WTC11 (cell line): ENCODE measurements at regions not wholly inside any gene's neighbourhood (a gene's known extent, or its start where the extent isn't known, plus 50 kb on each side); places are given as distances from the start of the nearest gene placed in this dataset.
A peak's percentile ranks its signal among the peaks of the same experiment; 100 is the strongest.

Experiments used
- ATAC-seq: fragments of 200-7000 bp; cut with Tn5 transposase; 2 replicates; pipeline ENCODE4 v1.10.0; 2021; ENCODE audit warnings: mild to moderate bottlenecking, moderate library complexity
- CTCF ChIA-PET: fragments of 300-600 bp; sonication (Branson Sonifier 250); formaldehyde crosslinking; loops from one replicate; lab custom pipeline; 2021; ENCODE audit warnings: antibody characterized with exemption; lab: Charles Lee
- POLR2A ChIA-PET: fragments of 350-600 bp; sonication (Branson Sonifier 250); formaldehyde crosslinking; loops from one replicate; lab custom pipeline; 2021; ENCODE audit warnings: antibody characterized with exemption; lab: Charles Lee
- DNase-seq: peaks from one replicate; pipeline ENCODE4 v3.0.0; 2021; ENCODE audit warnings: low spot score
- H3K27ac Mint-ChIP-seq: 2 replicates; pipeline ENCODE4 v1.8.0; 2021; ENCODE audit warnings: mixed read lengths
- H3K27me3 Mint-ChIP-seq: 2 replicates; pipeline ENCODE4 v1.8.0; 2021; ENCODE audit warnings: low read depth, mild to moderate bottlenecking, moderate library complexity, mixed read lengths
- H3K36me3 Mint-ChIP-seq: 2 replicates; pipeline ENCODE4 v1.8.0; 2021; ENCODE audit warnings: mixed read lengths
- H3K4me1 Mint-ChIP-seq: 2 replicates; pipeline ENCODE4 v1.8.0; 2022; ENCODE audit warnings: mixed read lengths
- H3K4me3 Mint-ChIP-seq: 2 replicates; pipeline ENCODE4 v1.8.0; 2021; ENCODE audit warnings: mild to moderate bottlenecking, moderate library complexity, mixed read lengths
- H3K9me3 Mint-ChIP-seq: 2 replicates; pipeline ENCODE4 v1.8.0; 2021; ENCODE audit warnings: mixed read lengths
- AFF4 ChIP-seq: sonication (generic); formaldehyde crosslinking; IDR thresholded peaks from 2 replicates; pipeline ENCODE4 v1.8.1; 2023; ENCODE audit warnings: mild to moderate bottlenecking, missing genetic modification reagents, borderline replicate concordance
- PRDM15 ChIP-seq: sonication (generic); formaldehyde crosslinking; IDR thresholded peaks from 2 replicates; pipeline ENCODE4 v1.8.0; 2022; ENCODE audit warnings: missing genetic modification reagents
- ZBTB43 ChIP-seq: sonication (generic); formaldehyde crosslinking; IDR thresholded peaks from 2 replicates; pipeline ENCODE4 v1.8.1; 2023; ENCODE audit warnings: mild to moderate bottlenecking, missing genetic modification reagents
- ZNF121 ChIP-seq: sonication (generic); formaldehyde crosslinking; IDR thresholded peaks from 2 replicates; pipeline ENCODE4 v1.8.0; 2023; ENCODE audit warnings: missing genetic modification reagents
- ZNF232 ChIP-seq: sonication (generic); formaldehyde crosslinking; IDR thresholded peaks from 2 replicates; pipeline ENCODE4 v1.8.0; 2022; ENCODE audit warnings: mild to moderate bottlenecking, missing genetic modification reagents
- TF ChIP-seq, protein P1 (sequence below): sonication (generic); formaldehyde crosslinking; IDR thresholded peaks from 2 replicates; pipeline ENCODE4 v1.8.0; 2023; ENCODE audit warnings: missing genetic modification reagents, mild to moderate bottlenecking, borderline replicate concordance
- TF ChIP-seq, protein P2 (sequence below): fragments of 250-450 bp; sonication (Bioruptor Pico); IDR thresholded peaks from 2 replicates; pipeline ENCODE4 v1.9.0; 2021; ENCODE audit warnings: mild to moderate bottlenecking, borderline replicate concordance

DNA sequence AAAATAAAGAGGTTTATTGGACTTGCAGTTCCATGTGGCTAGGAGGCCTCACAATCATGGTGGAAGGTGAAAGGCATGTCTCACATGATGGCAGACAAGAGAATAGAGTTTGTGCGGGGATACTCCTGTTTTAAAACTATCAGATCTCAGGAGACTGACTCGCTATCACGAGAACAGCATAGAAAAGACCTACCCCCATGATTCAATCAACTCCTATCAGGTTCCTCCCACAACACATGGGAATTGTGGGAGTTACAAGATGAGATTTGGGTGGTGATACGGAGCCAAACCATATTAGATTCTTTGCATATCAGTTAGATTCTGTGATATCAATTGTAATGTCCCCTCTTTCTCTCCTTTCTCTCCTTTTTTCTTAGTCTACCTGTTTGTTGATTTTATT lies 1178.7 kb upstream of the LRRTM1 start (continued):
- TF ChIP-seq, protein P1, sequence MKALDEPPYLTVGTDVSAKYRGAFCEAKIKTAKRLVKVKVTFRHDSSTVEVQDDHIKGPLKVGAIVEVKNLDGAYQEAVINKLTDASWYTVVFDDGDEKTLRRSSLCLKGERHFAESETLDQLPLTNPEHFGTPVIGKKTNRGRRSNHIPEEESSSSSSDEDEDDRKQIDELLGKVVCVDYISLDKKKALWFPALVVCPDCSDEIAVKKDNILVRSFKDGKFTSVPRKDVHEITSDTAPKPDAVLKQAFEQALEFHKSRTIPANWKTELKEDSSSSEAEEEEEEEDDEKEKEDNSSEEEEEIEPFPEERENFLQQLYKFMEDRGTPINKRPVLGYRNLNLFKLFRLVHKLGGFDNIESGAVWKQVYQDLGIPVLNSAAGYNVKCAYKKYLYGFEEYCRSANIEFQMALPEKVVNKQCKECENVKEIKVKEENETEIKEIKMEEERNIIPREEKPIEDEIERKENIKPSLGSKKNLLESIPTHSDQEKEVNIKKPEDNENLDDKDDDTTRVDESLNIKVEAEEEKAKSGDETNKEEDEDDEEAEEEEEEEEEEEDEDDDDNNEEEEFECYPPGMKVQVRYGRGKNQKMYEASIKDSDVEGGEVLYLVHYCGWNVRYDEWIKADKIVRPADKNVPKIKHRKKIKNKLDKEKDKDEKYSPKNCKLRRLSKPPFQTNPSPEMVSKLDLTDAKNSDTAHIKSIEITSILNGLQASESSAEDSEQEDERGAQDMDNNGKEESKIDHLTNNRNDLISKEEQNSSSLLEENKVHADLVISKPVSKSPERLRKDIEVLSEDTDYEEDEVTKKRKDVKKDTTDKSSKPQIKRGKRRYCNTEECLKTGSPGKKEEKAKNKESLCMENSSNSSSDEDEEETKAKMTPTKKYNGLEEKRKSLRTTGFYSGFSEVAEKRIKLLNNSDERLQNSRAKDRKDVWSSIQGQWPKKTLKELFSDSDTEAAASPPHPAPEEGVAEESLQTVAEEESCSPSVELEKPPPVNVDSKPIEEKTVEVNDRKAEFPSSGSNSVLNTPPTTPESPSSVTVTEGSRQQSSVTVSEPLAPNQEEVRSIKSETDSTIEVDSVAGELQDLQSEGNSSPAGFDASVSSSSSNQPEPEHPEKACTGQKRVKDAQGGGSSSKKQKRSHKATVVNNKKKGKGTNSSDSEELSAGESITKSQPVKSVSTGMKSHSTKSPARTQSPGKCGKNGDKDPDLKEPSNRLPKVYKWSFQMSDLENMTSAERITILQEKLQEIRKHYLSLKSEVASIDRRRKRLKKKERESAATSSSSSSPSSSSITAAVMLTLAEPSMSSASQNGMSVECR (CRISPR knock-in tag), result no peak

DNA sequence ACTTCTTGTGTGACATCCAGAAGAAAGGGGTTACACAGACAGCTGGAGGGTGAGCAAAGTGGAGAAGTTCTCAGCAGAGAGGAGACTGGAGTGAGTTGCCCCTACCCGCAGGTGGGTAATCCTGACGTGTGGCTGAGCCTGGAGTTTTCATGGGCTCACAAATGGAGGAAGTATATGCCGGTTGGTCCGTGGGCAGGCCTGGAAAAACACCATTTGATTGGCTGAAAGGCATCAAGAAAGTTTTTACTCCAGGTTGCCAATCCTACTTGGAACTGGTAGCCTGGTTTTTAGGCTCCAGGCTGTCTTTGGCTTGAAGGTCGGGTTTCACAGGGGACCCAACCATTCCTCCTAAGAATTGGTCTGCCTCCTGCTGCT lies 1177.4 kb upstream of the LRRTM1 start:
- DNase-seq (no peak), ATAC-seq (peak; percentile 60; the same call in 1 of the 2 replicates)

GRCh38 chr2:81481242-81481993 lies 1176.9 kb upstream of the LRRTM1 start:
- Mint-ChIP-seq H3K27me3 (no peaks in the 10 kb centered on the region), H3K4me1 (peaks cover 7% of the 10 kb centered on the region), H3K36me3 (no peaks in the 10 kb centered on the region), H3K4me3 (no peak overlapping the region), H3K27ac (no peak overlapping the region), H3K9me3 (peaks cover 15% of the 10 kb centered on the region)
- peak; percentile 80 for ATAC-seq
- ChIA-PET POLR2A (no interaction called here), CTCF (interaction anchor here (0.8 kb wide), 1 partner anchor 86 kb away, joined by 3 read pairs; no protein-coding TSS in a partner anchor)
- peak; percentile 13 for DNase-seq
- TF ChIP-seq, protein P2, sequence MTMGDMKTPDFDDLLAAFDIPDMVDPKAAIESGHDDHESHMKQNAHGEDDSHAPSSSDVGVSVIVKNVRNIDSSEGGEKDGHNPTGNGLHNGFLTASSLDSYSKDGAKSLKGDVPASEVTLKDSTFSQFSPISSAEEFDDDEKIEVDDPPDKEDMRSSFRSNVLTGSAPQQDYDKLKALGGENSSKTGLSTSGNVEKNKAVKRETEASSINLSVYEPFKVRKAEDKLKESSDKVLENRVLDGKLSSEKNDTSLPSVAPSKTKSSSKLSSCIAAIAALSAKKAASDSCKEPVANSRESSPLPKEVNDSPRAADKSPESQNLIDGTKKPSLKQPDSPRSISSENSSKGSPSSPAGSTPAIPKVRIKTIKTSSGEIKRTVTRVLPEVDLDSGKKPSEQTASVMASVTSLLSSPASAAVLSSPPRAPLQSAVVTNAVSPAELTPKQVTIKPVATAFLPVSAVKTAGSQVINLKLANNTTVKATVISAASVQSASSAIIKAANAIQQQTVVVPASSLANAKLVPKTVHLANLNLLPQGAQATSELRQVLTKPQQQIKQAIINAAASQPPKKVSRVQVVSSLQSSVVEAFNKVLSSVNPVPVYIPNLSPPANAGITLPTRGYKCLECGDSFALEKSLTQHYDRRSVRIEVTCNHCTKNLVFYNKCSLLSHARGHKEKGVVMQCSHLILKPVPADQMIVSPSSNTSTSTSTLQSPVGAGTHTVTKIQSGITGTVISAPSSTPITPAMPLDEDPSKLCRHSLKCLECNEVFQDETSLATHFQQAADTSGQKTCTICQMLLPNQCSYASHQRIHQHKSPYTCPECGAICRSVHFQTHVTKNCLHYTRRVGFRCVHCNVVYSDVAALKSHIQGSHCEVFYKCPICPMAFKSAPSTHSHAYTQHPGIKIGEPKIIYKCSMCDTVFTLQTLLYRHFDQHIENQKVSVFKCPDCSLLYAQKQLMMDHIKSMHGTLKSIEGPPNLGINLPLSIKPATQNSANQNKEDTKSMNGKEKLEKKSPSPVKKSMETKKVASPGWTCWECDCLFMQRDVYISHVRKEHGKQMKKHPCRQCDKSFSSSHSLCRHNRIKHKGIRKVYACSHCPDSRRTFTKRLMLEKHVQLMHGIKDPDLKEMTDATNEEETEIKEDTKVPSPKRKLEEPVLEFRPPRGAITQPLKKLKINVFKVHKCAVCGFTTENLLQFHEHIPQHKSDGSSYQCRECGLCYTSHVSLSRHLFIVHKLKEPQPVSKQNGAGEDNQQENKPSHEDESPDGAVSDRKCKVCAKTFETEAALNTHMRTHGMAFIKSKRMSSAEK, result no peak
- TF ChIP-seq ZNF232 (CRISPR knock-in tag) (no peak), ZBTB43 (no peak), AFF4 (CRISPR knock-in tag) (no peak)

More for the DNA sequence above, 1177.4 kb upstream of the LRRTM1 start:
- TF ChIP-seq PRDM15, result 0 out of 2 replicates have a peak, but pooled peaks have one; percentile 13
- no peak for TF ChIP-seq ZNF121 (CRISPR knock-in tag)
- H3K4me3 Mint-ChIP-seq, result no peak overlapping the region
- CTCF ChIA-PET, result interaction anchor here (0.8 kb wide), 1 partner anchor 86 kb away, joined by 3 read pairs; no protein-coding TSS in a partner anchor
- H3K4me1 Mint-ChIP-seq, result peaks cover 7% of the 10 kb centered on the region
- H3K27me3 Mint-ChIP-seq, result no peaks in the 10 kb centered on the region
- POLR2A ChIA-PET, result no interaction called here
- no peaks in the 10 kb centered on the region for H3K36me3 Mint-ChIP-seq
- H3K27ac Mint-ChIP-seq, result no peak overlapping the region
- peaks cover 17% of the 10 kb centered on the region for H3K9me3 Mint-ChIP-seq
